A204.1 (cell line): ENCODE measurements at regions not wholly inside any gene's neighbourhood (a gene's known extent, or its start where the extent isn't known, plus 50 kb on each side); places are given as distances from the start of the nearest gene placed in this dataset.

Experiments used
- FAIRE-seq: peaks from 2 replicates; lab custom pipeline; 2012; peaks lifted over from hg19 to GRCh38; lab: Jason Lieb, UNC

DNA sequence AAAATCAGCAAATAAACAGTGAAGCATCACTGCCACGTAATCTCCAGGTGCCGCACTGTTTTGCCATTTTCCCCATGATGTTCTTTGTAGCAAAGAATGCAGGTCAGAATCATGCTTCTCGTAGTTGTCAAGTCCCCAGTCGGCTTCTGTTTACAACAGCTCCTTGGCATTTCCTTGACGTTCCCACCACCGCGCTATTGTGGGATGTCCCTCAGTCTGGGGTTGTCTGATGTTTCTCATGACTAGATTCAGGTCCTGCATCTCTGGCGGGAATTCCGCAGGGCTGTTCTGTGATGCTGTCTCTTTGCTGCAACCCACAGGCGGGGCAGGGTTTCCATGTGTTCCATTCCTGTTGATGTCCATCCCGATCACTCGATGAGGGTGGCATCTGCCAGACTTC, 117.9 kb upstream of the SMAD3 start:
- FAIRE-seq = no peak

DNA sequence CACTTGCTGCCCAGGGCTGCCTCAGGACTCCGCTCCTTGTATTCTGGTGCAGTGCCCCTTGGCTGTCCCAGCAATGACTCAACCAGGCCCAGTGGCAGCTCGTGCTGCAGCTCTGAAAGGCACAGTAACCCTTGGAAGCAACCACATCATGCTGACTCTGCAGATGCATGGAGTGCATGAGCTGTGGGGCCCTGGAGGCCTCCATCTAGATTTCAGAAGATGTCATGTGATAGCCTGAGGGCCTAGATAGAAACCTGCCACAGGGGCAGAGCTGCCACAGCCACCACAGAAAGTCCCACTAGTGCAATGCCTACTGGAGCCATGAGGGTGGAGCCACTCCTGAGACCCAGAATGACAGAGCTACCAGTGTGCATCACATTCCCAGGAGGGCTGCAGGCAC, 117.1 kb upstream of the SMAD3 start:
- no peak for FAIRE-seq

GRCh38 chr15:66950114-66950513, 115.3 kb upstream of the SMAD3 start:
- no peak for FAIRE-seq

DNA sequence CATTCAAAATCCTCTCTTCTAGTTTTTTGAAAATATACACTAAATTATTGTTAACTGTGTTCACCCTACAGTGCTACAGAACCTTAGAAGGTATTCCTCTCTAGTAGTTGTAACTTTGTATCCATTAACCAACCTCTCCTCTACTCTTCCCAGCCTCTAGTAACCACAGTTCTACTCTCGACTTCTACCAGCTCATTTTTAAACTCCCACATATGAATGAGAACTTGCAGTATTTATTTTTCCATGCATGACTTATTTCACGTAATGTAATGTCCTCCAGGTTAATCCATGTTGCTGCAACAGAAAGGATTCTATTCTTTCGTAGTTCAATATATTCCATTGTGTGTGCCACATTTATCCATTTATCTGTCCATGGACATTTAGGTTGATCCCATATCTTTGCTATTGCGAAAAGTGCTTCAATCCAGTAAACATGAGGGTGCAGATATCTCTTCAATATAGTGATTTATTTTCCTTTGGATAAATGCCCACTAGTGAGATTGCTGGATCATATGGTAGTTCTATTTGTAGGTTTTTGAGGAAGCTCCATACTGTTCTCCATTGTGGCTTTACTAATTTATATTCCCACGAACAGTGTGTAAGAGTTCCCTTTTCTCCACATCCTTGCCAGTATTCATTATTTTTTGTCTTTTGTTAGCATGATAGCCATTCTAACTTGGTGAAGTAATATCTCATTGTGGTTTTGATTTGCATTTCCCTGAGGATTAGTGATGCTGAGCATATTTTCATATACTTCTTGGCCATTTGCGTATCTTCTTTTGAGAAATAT, 113.7 kb upstream of the SMAD3 start:
- FAIRE-seq = no peak

GRCh38 chr15:66952756-66953522, 112.5 kb upstream of the SMAD3 start:
- no peak for FAIRE-seq

- no peak for FAIRE-seq
These were observed 111.7 kb upstream of the SMAD3 start for GRCh38 chr15:66953523-66954229.

- FAIRE-seq = no peak
These were observed 110.8 kb upstream of the SMAD3 start for GRCh38 chr15:66954601-66955000.

- FAIRE-seq = no peak
These were observed 110.3 kb upstream of the SMAD3 start for GRCh38 chr15:66955001-66955516.

GRCh38 chr15:66955871-66956585, 109.4 kb upstream of the SMAD3 start:
- FAIRE-seq = no peak

- FAIRE-seq = no peak
These were observed 108.6 kb upstream of the SMAD3 start for GRCh38 chr15:66956672-66957430.

- no peak for FAIRE-seq
These were observed 108.0 kb upstream of the SMAD3 start for GRCh38 chr15:66957431-66957720.

GRCh38 chr15:66959066-66959465, 106.3 kb upstream of the SMAD3 start:
- no peak for FAIRE-seq

GRCh38 chr15:66959875-66960274, 105.5 kb upstream of the SMAD3 start:
- no peak for FAIRE-seq

GRCh38 chr15:66960519-66960918, 104.9 kb upstream of the SMAD3 start:
- no peak for FAIRE-seq

- FAIRE-seq = no peak
These were observed 104.0 kb upstream of the SMAD3 start for GRCh38 chr15:66961407-66961884.

DNA sequence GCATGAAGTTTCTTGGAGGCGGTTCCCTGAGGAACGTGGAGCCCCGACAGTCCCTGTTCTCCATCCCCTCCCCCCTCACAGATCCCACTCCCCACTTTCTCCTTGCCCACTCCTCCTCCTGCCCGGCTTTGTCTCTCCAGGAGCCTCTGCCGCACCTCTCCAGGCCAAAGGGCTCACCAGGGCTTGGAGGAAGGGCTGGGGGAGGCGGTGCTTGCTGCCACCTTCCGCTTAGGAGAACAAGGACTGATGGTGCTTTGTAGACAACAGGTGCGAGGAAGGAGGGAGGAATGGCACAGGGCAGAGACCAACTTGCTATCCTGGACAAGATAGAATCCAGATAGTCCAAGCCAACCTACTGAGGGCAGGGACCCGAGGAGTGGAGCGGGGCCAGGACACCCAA, 103.5 kb upstream of the SMAD3 start:
- no peak for FAIRE-seq

DNA sequence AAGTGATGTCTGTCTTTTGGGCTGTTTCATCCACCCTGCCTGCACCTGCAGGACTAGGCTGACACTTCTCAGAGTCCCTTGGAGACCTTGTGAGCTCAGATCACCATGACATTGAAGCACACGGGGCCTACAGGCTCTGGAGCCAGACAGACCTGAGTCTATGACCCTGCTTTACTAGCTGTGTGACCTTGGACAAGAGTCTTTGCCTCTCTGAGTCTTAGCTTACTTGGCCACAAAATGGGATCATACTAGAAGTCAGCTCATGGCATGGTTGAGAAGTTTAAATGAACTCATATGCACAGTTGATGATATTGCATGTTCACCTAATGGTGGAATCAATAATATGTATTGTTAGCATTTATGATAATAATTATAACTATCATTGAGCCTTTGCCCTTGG, 102.9 kb upstream of the SMAD3 start:
- no peak for FAIRE-seq

DNA sequence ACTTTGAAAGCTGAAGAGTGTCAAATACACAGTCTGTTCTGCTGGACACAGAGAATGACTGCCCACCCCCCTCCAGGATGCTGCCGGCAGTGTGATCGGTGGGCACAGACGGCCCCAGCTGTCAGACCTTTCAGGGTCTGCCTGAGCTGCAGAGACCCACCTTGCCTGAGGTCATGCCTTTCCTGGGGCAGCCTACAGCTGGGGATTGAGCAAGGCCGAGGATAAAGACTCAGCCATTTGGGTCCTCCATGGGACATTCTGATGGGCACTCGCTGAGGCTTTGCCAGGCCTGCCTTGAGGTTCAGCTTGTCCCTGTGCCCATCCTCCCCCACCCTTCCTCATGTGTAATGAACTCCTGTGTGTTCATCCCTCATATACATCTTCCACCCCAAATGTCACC, 102.3 kb upstream of the SMAD3 start:
- FAIRE-seq = no peak

- FAIRE-seq = no peak
These were observed 101.7 kb upstream of the SMAD3 start for GRCh38 chr15:66963710-66964109.

- FAIRE-seq = no peak
These were observed 101.2 kb upstream of the SMAD3 start for GRCh38 chr15:66964111-66964738.

DNA sequence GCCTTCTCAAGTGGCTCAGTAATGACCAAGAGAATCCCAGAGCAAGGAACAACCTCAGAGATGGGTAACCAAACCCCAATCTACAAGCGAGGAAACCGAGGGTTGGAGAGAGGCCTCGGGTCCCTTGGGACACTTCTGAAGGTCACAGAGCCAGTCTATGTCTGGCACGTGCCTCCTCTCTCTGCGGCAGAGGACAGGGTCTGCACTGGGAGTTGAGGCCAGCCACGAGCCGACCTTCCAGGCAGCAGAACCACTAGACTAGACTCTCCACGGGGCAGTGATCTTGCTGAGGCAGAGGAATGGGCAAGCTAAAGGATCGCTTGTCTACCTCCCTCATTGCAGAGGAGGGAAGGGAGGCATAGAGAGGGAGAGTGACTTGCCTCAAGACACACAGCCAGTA, 100.6 kb upstream of the SMAD3 start:
- FAIRE-seq = no peak
